ENCODE measurements at regions not wholly inside any gene's neighbourhood (a gene's known extent, or its start where the extent isn't known, plus 50 kb on each side); places are given as distances from the start of the nearest gene placed in this dataset.

- no peak for TF ChIP-seq CTCF (IDR thresholded peaks at IDR 0.05; ENCODE audit: insufficient read depth, low read depth, low read length, missing control alignments)
- no peak for DNase-seq (ENCODE audit: low read depth)
- H3K4me3 ChIP-seq (ENCODE audit: low read depth, low read length): no peak overlapping the region
Measured at GRCh38 chr9:89732939-89733324, 128.1 kb downstream of the GADD45G start.

GRCh38 chr9:89734600-89735041 lies 129.8 kb downstream of the GADD45G start:
- H3K4me3 ChIP-seq (ENCODE audit: low read depth, low read length): no peak overlapping the region
- no peak for TF ChIP-seq CTCF (IDR thresholded peaks at IDR 0.05; ENCODE audit: insufficient read depth, low read depth, low read length, missing control alignments)
- no peak for DNase-seq (ENCODE audit: low read depth)

- TF ChIP-seq CTCF (IDR thresholded peaks at IDR 0.05; ENCODE audit: insufficient read depth, low read depth, low read length, missing control alignments): no peak
- H3K4me3 ChIP-seq (ENCODE audit: low read depth, low read length): no peak overlapping the region
- DNase-seq (ENCODE audit: low read depth): no peak
Measured at GRCh38 chr9:89738137-89738932, 133.5 kb downstream of the GADD45G start.

GRCh38 chr9:89739511-89739910 lies 134.7 kb downstream of the GADD45G start:
- TF ChIP-seq CTCF (IDR thresholded peaks at IDR 0.05; ENCODE audit: insufficient read depth, low read depth, low read length, missing control alignments): no peak
- no peak overlapping the region for H3K4me3 ChIP-seq (ENCODE audit: low read depth, low read length)
- peak; percentile 43 for DNase-seq (ENCODE audit: low read depth)

- H3K4me3 ChIP-seq (ENCODE audit: low read depth, low read length): no peak overlapping the region
- no peak for DNase-seq (ENCODE audit: low read depth)
- TF ChIP-seq CTCF (IDR thresholded peaks at IDR 0.05; ENCODE audit: insufficient read depth, low read depth, low read length, missing control alignments): no peak
Measured at GRCh38 chr9:89739916-89740315, 135.1 kb downstream of the GADD45G start.

- TF ChIP-seq CTCF (IDR thresholded peaks at IDR 0.05; ENCODE audit: insufficient read depth, low read depth, low read length, missing control alignments): no peak
- no peak overlapping the region; the same call in 1 of the 2 replicates for H3K4me3 ChIP-seq (ENCODE audit: low read depth, low read length)
- DNase-seq (ENCODE audit: low read depth): peak; percentile 42
Measured at GRCh38 chr9:89740722-89741121, 135.9 kb downstream of the GADD45G start.

GRCh38 chr9:89742660-89743059 lies 137.8 kb downstream of the GADD45G start:
- TF ChIP-seq CTCF (IDR thresholded peaks at IDR 0.05; ENCODE audit: insufficient read depth, low read depth, low read length, missing control alignments): no peak
- DNase-seq (ENCODE audit: low read depth): no peak

More at GRCh38 chr9:89742660-89743059, 137.8 kb downstream of the GADD45G start:
- no peak overlapping the region for H3K4me3 ChIP-seq (ENCODE audit: low read depth, low read length)

Data from GM12865 (cell line).